HG02759 (cell line): ENCODE measurements at regions not wholly inside any gene's neighbourhood (a gene's known extent, or its start where the extent isn't known, plus 50 kb on each side); places are given as distances from the start of the nearest gene placed in this dataset.

ENCODE experiments used
- ATAC-seq: cut with Tn5 transposase; IDR thresholded peaks from one replicate; pipeline ENCODE4 v1.9.1; 2021; ENCODE audit warnings: mild to moderate bottlenecking, moderate library complexity; ENCODE audit not compliant: unreplicated experiment

GRCh38 chr2:118705032-118705431 is 142.4 kb downstream of the EN1 start:
- ATAC-seq: no peak

- ATAC-seq: no peak
These were observed 147.8 kb downstream of the EN1 start for GRCh38 chr2:118699447-118700175.

- ATAC-seq: no peak
These were observed 148.9 kb downstream of the EN1 start for GRCh38 chr2:118698564-118698963.

GRCh38 chr2:118697781-118698180 is 149.7 kb downstream of the EN1 start:
- no peak for ATAC-seq

- ATAC-seq: no peak
These were observed 150.5 kb downstream of the EN1 start for GRCh38 chr2:118696786-118697465.

- no peak for ATAC-seq
These were observed 154.1 kb downstream of the EN1 start for GRCh38 chr2:118693287-118693822.

GRCh38 chr2:118689874-118690273 is 157.6 kb downstream of the EN1 start:
- no peak for ATAC-seq

- ATAC-seq: no peak
These were observed 158.0 kb downstream of the EN1 start for GRCh38 chr2:118689456-118689855.

GRCh38 chr2:118689033-118689432 is 158.4 kb downstream of the EN1 start:
- no peak for ATAC-seq

- ATAC-seq: no peak
These were observed 159.8 kb downstream of the EN1 start for GRCh38 chr2:118687698-118688097.

GRCh38 chr2:118687192-118687591 is 160.3 kb downstream of the EN1 start:
- ATAC-seq: no peak

- ATAC-seq: no peak
These were observed 161.1 kb downstream of the EN1 start for GRCh38 chr2:118686346-118686745.

- ATAC-seq: no peak
These were observed 164.0 kb downstream of the EN1 start for GRCh38 chr2:118683460-118683859.

- ATAC-seq: no peak
These were observed 168.5 kb downstream of the EN1 start for GRCh38 chr2:118678985-118679384.

- ATAC-seq: no peak
These were observed 169.9 kb downstream of the EN1 start for GRCh38 chr2:118677546-118677945.

- ATAC-seq: no peak
These were observed 171.9 kb downstream of the EN1 start for GRCh38 chr2:118675531-118675930.

- ATAC-seq: no peak
These were observed 174.8 kb downstream of the EN1 start for GRCh38 chr2:118672571-118673158.

GRCh38 chr2:118671701-118672454 is 175.6 kb downstream of the EN1 start:
- no peak for ATAC-seq

- no peak for ATAC-seq
These were observed 176.6 kb downstream of the EN1 start for GRCh38 chr2:118670838-118671237.

GRCh38 chr2:118670276-118670675 is 177.2 kb downstream of the EN1 start:
- no peak for ATAC-seq

- no peak for ATAC-seq
These were observed 177.8 kb downstream of the EN1 start for GRCh38 chr2:118669654-118670053.
